ENCODE measurements at regions not wholly inside any gene's neighbourhood (a gene's known extent, or its start where the extent isn't known, plus 50 kb on each side); places are given as distances from the start of the nearest gene placed in this dataset.
"Not testable (repeated sequence)": the region's sequence is repeated elsewhere in the genome, so short reads cannot be mapped to it uniquely, and the experiment has no call there.

- DNase-seq (ENCODE audit: low read depth in 2 of 2) = no peak
Observed at GRCh38 chr6:112933947-112934346, 586.8 kb downstream of the RFPL4B start.

GRCh38 chr6:112934433-112935327 lies 587.5 kb downstream of the RFPL4B start:
- no peak for DNase-seq (ENCODE audit: low read depth in 2 of 2)

GRCh38 chr6:112935402-112936078 lies 588.4 kb downstream of the RFPL4B start:
- DNase-seq (ENCODE audit: low read depth in 2 of 2) = no peak

GRCh38 chr6:112936079-112936472 lies 588.9 kb downstream of the RFPL4B start:
- no peak for DNase-seq (ENCODE audit: low read depth in 2 of 2)

- no peak for DNase-seq (ENCODE audit: low read depth in 2 of 2)
Observed at GRCh38 chr6:112936504-112936903, 589.4 kb downstream of the RFPL4B start.

- DNase-seq (ENCODE audit: low read depth in 2 of 2) = not testable (repeated sequence)
Observed at GRCh38 chr6:112937690-112938089, 590.6 kb downstream of the RFPL4B start.

GRCh38 chr6:112938650-112939049 lies 591.5 kb downstream of the RFPL4B start:
- DNase-seq (ENCODE audit: low read depth in 2 of 2) = no peak

- no peak for DNase-seq (ENCODE audit: low read depth in 2 of 2)
Observed at GRCh38 chr6:112939563-112939962, 592.4 kb downstream of the RFPL4B start.

- DNase-seq (ENCODE audit: low read depth in 2 of 2) = no peak
Observed at GRCh38 chr6:112941613-112942012, 594.5 kb downstream of the RFPL4B start.

GRCh38 chr6:112946051-112946450 lies 598.9 kb downstream of the RFPL4B start:
- no peak for DNase-seq (ENCODE audit: low read depth in 2 of 2)

GRCh38 chr6:112947507-112947906 lies 600.4 kb downstream of the RFPL4B start:
- no peak for DNase-seq (ENCODE audit: low read depth in 2 of 2)

- no peak for DNase-seq (ENCODE audit: low read depth in 2 of 2)
Observed at GRCh38 chr6:112951829-112952228, 604.7 kb downstream of the RFPL4B start.

- not testable (repeated sequence) for DNase-seq (ENCODE audit: low read depth in 2 of 2)
Observed at GRCh38 chr6:112955743-112956142, 608.6 kb downstream of the RFPL4B start.

GRCh38 chr6:112956696-112957535 lies 609.8 kb downstream of the RFPL4B start:
- DNase-seq (ENCODE audit: low read depth in 2 of 2) = no peak

GRCh38 chr6:112957536-112957916 lies 610.4 kb downstream of the RFPL4B start:
- DNase-seq (ENCODE audit: low read depth in 2 of 2) = no peak

- DNase-seq (ENCODE audit: low read depth in 2 of 2) = not testable (repeated sequence)
Observed at GRCh38 chr6:112960130-112960529, 613.0 kb downstream of the RFPL4B start.

- no peak for DNase-seq (ENCODE audit: low read depth in 2 of 2)
Observed at GRCh38 chr6:112967974-112968373, 620.8 kb downstream of the RFPL4B start.

- no peak for DNase-seq (ENCODE audit: low read depth in 2 of 2)
Observed at GRCh38 chr6:112971651-112972050, 624.5 kb downstream of the RFPL4B start.

- not testable (repeated sequence) for DNase-seq (ENCODE audit: low read depth in 2 of 2)
Observed at GRCh38 chr6:112974931-112975330, 627.8 kb downstream of the RFPL4B start.

GRCh38 chr6:112976579-112976978 lies 629.4 kb downstream of the RFPL4B start:
- DNase-seq (ENCODE audit: low read depth in 2 of 2) = not testable (repeated sequence)

GRCh38 chr6:112979830-112980229 lies 632.7 kb downstream of the RFPL4B start:
- no peak for DNase-seq (ENCODE audit: low read depth in 2 of 2)

GRCh38 chr6:112980676-112981075 lies 633.5 kb downstream of the RFPL4B start:
- no peak for DNase-seq (ENCODE audit: low read depth in 2 of 2)
